ENCODE measurements at regions not wholly inside any gene's neighbourhood (a gene's known extent, or its start where the extent isn't known, plus 50 kb on each side); places are given as distances from the start of the nearest gene placed in this dataset.

DNA sequence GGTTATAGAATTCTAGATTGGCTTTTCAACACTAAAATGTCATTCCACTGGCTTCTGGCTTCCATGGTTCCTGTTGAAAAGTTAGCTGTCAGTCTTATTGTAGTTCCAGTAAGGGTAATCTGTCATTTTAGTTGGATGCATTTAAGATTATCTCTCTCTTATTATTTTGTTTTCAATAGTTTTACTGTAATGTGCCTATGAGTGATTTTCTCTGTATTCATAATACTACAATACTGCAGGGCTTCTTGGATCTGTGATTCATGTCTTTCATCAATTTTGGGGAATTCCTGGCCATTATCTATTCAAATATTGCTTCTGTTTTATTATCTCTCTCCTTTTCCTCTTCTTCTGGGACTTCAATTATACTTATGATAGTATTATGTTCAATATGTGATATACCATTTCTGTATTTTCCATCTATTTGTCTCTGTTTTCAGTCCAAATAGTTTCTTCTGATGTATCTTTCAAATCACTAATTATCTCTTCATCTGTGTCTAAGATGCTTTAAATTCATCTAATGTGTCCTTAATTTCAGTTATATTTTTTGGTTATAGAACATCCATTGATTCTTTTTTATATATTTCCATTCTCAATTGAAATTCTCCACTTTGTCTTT lies 101.5 kb downstream of the KCTD15 start (continued):
- no peak for TF ChIP-seq NRF1 (conservative IDR thresholded peaks at IDR 0.05; ENCODE audit: low read depth, low read length)
- TF ChIP-seq, protein P1, sequence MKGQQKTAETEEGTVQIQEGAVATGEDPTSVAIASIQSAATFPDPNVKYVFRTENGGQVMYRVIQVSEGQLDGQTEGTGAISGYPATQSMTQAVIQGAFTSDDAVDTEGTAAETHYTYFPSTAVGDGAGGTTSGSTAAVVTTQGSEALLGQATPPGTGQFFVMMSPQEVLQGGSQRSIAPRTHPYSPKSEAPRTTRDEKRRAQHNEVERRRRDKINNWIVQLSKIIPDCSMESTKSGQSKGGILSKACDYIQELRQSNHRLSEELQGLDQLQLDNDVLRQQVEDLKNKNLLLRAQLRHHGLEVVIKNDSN (IDR thresholded peaks at IDR 0.05; ENCODE audit: borderline replicate concordance, extremely low read length, insufficient read depth, low read depth, low read length): no peak
- no peak for TF ChIP-seq HDAC2 (IDR thresholded peaks at IDR 0.05)
- TF ChIP-seq HDGF (IDR thresholded peaks at IDR 0.05): no peak
- TF ChIP-seq ZNF687 (IDR thresholded peaks at IDR 0.05): no peak
- TF ChIP-seq BCL3 (IDR thresholded peaks at IDR 0.05; ENCODE audit: borderline replicate concordance, insufficient read depth, low read depth, low read length, poor library complexity, severe bottlenecking): no peak
- no peak for TF ChIP-seq EZH2 (IDR thresholded peaks at IDR 0.05; ENCODE audit: borderline replicate concordance, control insufficient read depth, low read depth, low read length)
- no peak for TF ChIP-seq POU2F2 (IDR thresholded peaks at IDR 0.05; ENCODE audit: borderline replicate concordance, low read depth, low read length)
- TF ChIP-seq KDM1A (IDR thresholded peaks at IDR 0.05; ENCODE audit: borderline replicate concordance): no peak

Data from GM12878 (cell line).